Endodermal cell (in vitro differentiated cells): ENCODE measurements at regions not wholly inside any gene's neighbourhood (a gene's known extent, or its start where the extent isn't known, plus 50 kb on each side); places are given as distances from the start of the nearest gene placed in this dataset.

ENCODE experiments used
- DNase-seq: peaks from one replicate; pipeline ENCODE4 v3.0.0-alpha.2; 2017
- H3K27ac ChIP-seq: 2 replicates; pipeline ENCODE4 v1.5.1; 2013; ENCODE audit warnings: mild to moderate bottlenecking, low read depth, low read length, moderate library complexity
- H3K27me3 ChIP-seq: 2 replicates; pipeline ENCODE4 v1.6.1; 2013; ENCODE audit warnings: mild to moderate bottlenecking, low read length, moderate library complexity; ENCODE audit not compliant: insufficient read depth, control insufficient read depth, poor library complexity, severe bottlenecking
- H3K36me3 ChIP-seq: 2 replicates; pipeline ENCODE4 v1.7.0; 2013; ENCODE audit warnings: mild to moderate bottlenecking, low read length, moderate library complexity; ENCODE audit not compliant: control insufficient read depth, insufficient read depth
- H3K4me1 ChIP-seq: one replicate; pipeline ENCODE4 v1.7.0; 2013; ENCODE audit warnings: low read length; ENCODE audit not compliant: control insufficient read depth, insufficient read depth
- H3K4me3 ChIP-seq: 2 replicates; pipeline ENCODE4 v1.5.1; 2013; ENCODE audit warnings: mild to moderate bottlenecking, low read length, moderate library complexity
- H3K9ac ChIP-seq: 2 replicates; pipeline ENCODE4 v1.6.1; 2013; ENCODE audit warnings: mild to moderate bottlenecking, low read length, moderate library complexity; ENCODE audit not compliant: poor library complexity, severe bottlenecking; ENCODE audit errors: extremely low read depth
- H3K9me3 ChIP-seq: 2 replicates; pipeline ENCODE4 v1.6.1; 2013; ENCODE audit warnings: mild to moderate bottlenecking, low read length, moderate library complexity; ENCODE audit not compliant: control insufficient read depth
- H3K27ac Mint-ChIP-seq: 2 replicates; pipeline ENCODE4 v1.8.0; 2020; ENCODE audit warnings: mixed read lengths
- H3K27me3 Mint-ChIP-seq: 2 replicates; pipeline ENCODE4 v1.8.0; 2021; ENCODE audit warnings: mild to moderate bottlenecking, mixed read lengths; ENCODE audit not compliant: insufficient read depth
- H3K36me3 Mint-ChIP-seq: 2 replicates; pipeline ENCODE4 v1.8.0; 2020; ENCODE audit warnings: low read depth, mixed read lengths
- H3K4me1 Mint-ChIP-seq: 2 replicates; pipeline ENCODE4 v1.8.0; 2020; ENCODE audit warnings: mixed read lengths
- H3K4me3 Mint-ChIP-seq: 2 replicates; pipeline ENCODE4 v1.8.0; 2020; ENCODE audit warnings: mild to moderate bottlenecking, moderate library complexity, mixed read lengths
- H3K9me3 Mint-ChIP-seq: 2 replicates; pipeline ENCODE4 v1.8.0; 2020; ENCODE audit warnings: mild to moderate bottlenecking, mixed read lengths
- CTCF ChIP-seq: fragments of 200-600 bp; sonication (generic); conservative IDR thresholded peaks from 2 replicates; pipeline ENCODE4 v1.5.0; 2021; ENCODE audit warnings: antibody characterized with exemption, mild to moderate bottlenecking
- WGBS, 2 experiments: methylation state at CpG; one replicate each; pipeline versions ENCODE4 v1.1.5 to v1.1.7; 2013; ENCODE audit warnings: missing lambda C conversion rate in 2 of 2, mixed read lengths in 1 of 2; ENCODE audit not compliant: insufficient coverage in 1 of 2, insufficient read length in 1 of 2; 5-methylcytosine and 5-hydroxymethylcytosine counted together

- H3K9me3 Mint-ChIP-seq: no peaks in the 10 kb centered on the region
- H3K27ac ChIP-seq: no peak overlapping the region
- no peaks in the 10 kb centered on the region for H3K36me3 ChIP-seq
- H3K27me3 Mint-ChIP-seq: peaks cover 19% of the 10 kb centered on the region
- no peak overlapping the region for H3K4me3 ChIP-seq
- H3K4me3 Mint-ChIP-seq: no peak overlapping the region
- peaks cover 6% of the 10 kb centered on the region for H3K4me1 ChIP-seq
- H3K9me3 ChIP-seq: no peaks in the 10 kb centered on the region
- peaks cover 5% of the 10 kb centered on the region for H3K4me1 Mint-ChIP-seq
- H3K36me3 Mint-ChIP-seq: no peaks in the 10 kb centered on the region
- H3K27me3 ChIP-seq: peaks cover 4% of the 10 kb centered on the region
- no peak for DNase-seq
- TF ChIP-seq CTCF: no peak
- H3K9ac ChIP-seq: peak overlapping the region; percentile 11
- H3K27ac Mint-ChIP-seq: no peak overlapping the region
Measured at GRCh38 chr9:107683566-107683965, 194.0 kb upstream of the KLF4 start.

- H3K27ac Mint-ChIP-seq: no peak overlapping the region
- H3K27me3 Mint-ChIP-seq: peaks cover 23% of the 10 kb centered on the region
- Histone ChIP-seq H3K27me3 (peaks cover 4% of the 10 kb centered on the region), H3K9ac (no peak overlapping the region), H3K9me3 (no peaks in the 10 kb centered on the region), H3K36me3 (no peaks in the 10 kb centered on the region), H3K27ac (no peak overlapping the region), H3K4me1 (peaks cover 6% of the 10 kb centered on the region), H3K4me3 (no peak overlapping the region)
- TF ChIP-seq CTCF: no peak
- no peak overlapping the region for H3K4me3 Mint-ChIP-seq
- no peaks in the 10 kb centered on the region for H3K9me3 Mint-ChIP-seq
- peaks cover 5% of the 10 kb centered on the region for H3K4me1 Mint-ChIP-seq
- peak; percentile 66 for DNase-seq
- no peaks in the 10 kb centered on the region for H3K36me3 Mint-ChIP-seq
- WGBS, 2 experiments: 88% methylated on average over 4 of the region's 4 CpGs; no CpG with 5 or more reads in 1 of the 2 experiments
Measured at GRCh38 chr9:107681988-107682387, 192.4 kb upstream of the KLF4 start.

GRCh38 chr9:107675351-107676259, 186.0 kb upstream of the KLF4 start:
- Histone ChIP-seq H3K9ac (no peak overlapping the region), H3K36me3 (no peaks in the 10 kb centered on the region), H3K27me3 (peaks cover 10% of the 10 kb centered on the region), H3K9me3 (no peaks in the 10 kb centered on the region), H3K4me3 (no peak overlapping the region), H3K4me1 (no peaks in the 10 kb centered on the region), H3K27ac (no peak overlapping the region)
- Mint-ChIP-seq H3K36me3 (no peaks in the 10 kb centered on the region), H3K27me3 (peaks cover 15% of the 10 kb centered on the region), H3K4me1 (peaks cover 2% of the 10 kb centered on the region), H3K27ac (peak overlapping the region; percentile 91), H3K4me3 (no peak overlapping the region), H3K9me3 (no peaks in the 10 kb centered on the region)
- WGBS, 2 experiments: 94 to 95% methylated on average over 8 to 10 of the region's 10 CpGs
- no peak for TF ChIP-seq CTCF
- no peak for DNase-seq
